Panc1 (cell line): ENCODE measurements at regions not wholly inside any gene's neighbourhood (a gene's known extent, or its start where the extent isn't known, plus 50 kb on each side); places are given as distances from the start of the nearest gene placed in this dataset.

Experiments used
- POLR2AphosphoS5 ChIP-seq: IDR thresholded peaks from 2 replicates; pipeline ENCODE4 v1.6.1; 2012; ENCODE audit warnings: mild to moderate bottlenecking, low read depth, low read length, moderate library complexity
- REST ChIP-seq, 2 experiments: IDR thresholded peaks; 2 replicates each; pipeline ENCODE4 v1.6.1; 2011 to 2012; ENCODE audit warnings: low read depth in 2 of 2, control low read depth in 1 of 2, low read length in 1 of 2, mild to moderate bottlenecking in 1 of 2, moderate library complexity in 1 of 2; ENCODE audit not compliant: insufficient read depth in 1 of 2
- SIN3A ChIP-seq: IDR thresholded peaks from 2 replicates; pipeline ENCODE4 v1.6.1; 2012; ENCODE audit warnings: low read depth, mild to moderate bottlenecking, low read length, moderate library complexity, borderline replicate concordance; ENCODE audit not compliant: insufficient read depth
- TF ChIP-seq, protein P1 (sequence below): fragments of 450-650 bp; IDR thresholded peaks from 2 replicates; pipeline ENCODE4 v1.5.1; 2017; ENCODE audit warnings: mild to moderate bottlenecking

GRCh38 chr7:86155623-86156022 is 488.1 kb upstream of the GRM3 start:
- TF ChIP-seq, protein P1, sequence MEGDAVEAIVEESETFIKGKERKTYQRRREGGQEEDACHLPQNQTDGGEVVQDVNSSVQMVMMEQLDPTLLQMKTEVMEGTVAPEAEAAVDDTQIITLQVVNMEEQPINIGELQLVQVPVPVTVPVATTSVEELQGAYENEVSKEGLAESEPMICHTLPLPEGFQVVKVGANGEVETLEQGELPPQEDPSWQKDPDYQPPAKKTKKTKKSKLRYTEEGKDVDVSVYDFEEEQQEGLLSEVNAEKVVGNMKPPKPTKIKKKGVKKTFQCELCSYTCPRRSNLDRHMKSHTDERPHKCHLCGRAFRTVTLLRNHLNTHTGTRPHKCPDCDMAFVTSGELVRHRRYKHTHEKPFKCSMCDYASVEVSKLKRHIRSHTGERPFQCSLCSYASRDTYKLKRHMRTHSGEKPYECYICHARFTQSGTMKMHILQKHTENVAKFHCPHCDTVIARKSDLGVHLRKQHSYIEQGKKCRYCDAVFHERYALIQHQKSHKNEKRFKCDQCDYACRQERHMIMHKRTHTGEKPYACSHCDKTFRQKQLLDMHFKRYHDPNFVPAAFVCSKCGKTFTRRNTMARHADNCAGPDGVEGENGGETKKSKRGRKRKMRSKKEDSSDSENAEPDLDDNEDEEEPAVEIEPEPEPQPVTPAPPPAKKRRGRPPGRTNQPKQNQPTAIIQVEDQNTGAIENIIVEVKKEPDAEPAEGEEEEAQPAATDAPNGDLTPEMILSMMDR: no peak
- TF ChIP-seq POLR2AphosphoS5 (no peak), SIN3A (no peak), REST (IDR thresholded peaks at IDR 0.05; ENCODE audit: insufficient read depth in 1 of 2, low read depth in 2 of 2, low read length in 1 of 2) (no peak)
